ENCODE measurements at regions not wholly inside any gene's neighbourhood (a gene's known extent, or its start where the extent isn't known, plus 50 kb on each side); places are given as distances from the start of the nearest gene placed in this dataset.

GRCh38 chr1:209037064-209037463, 546.5 kb upstream of the CAMK1G start:
- H3K9me2 ChIP-seq (ENCODE audit: insufficient read depth) = no peaks in the 10 kb centered on the region
- no peak for TF ChIP-seq EZH2 (IDR thresholded peaks at IDR 0.05; ENCODE audit: low read depth)
- TF ChIP-seq, protein P1, sequence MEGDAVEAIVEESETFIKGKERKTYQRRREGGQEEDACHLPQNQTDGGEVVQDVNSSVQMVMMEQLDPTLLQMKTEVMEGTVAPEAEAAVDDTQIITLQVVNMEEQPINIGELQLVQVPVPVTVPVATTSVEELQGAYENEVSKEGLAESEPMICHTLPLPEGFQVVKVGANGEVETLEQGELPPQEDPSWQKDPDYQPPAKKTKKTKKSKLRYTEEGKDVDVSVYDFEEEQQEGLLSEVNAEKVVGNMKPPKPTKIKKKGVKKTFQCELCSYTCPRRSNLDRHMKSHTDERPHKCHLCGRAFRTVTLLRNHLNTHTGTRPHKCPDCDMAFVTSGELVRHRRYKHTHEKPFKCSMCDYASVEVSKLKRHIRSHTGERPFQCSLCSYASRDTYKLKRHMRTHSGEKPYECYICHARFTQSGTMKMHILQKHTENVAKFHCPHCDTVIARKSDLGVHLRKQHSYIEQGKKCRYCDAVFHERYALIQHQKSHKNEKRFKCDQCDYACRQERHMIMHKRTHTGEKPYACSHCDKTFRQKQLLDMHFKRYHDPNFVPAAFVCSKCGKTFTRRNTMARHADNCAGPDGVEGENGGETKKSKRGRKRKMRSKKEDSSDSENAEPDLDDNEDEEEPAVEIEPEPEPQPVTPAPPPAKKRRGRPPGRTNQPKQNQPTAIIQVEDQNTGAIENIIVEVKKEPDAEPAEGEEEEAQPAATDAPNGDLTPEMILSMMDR (conservative IDR thresholded peaks at IDR 0.05) = no peak
- intact Hi-C loops (cut with micrococcal nuclease; ENCODE audit: unreplicated experiment) = no loop called here
- H2AFZ ChIP-seq = no peak overlapping the region
- H3K79me2 ChIP-seq (ENCODE audit: low read depth) = no peaks in the 10 kb centered on the region
- H3K4me3 ChIP-seq = no peak overlapping the region
- no peaks in the 10 kb centered on the region for H3K36me3 ChIP-seq (ENCODE audit: low read depth)
- peaks cover 16% of the 10 kb centered on the region; the same call in 1 of the 2 replicates for H3F3A ChIP-seq (ENCODE audit: insufficient read depth, low read depth)
- CTCF ChIA-PET = no interaction called here
- no peak overlapping the region for H3K4me2 ChIP-seq
- no peaks in the 10 kb centered on the region for H3K9me3 ChIP-seq (ENCODE audit: insufficient read depth, low read depth)
- no peaks in the 10 kb centered on the region for H3K27me3 ChIP-seq (ENCODE audit: insufficient read depth, low read depth)
- H3K4me1 ChIP-seq (replicated peaks; ENCODE audit: insufficient read depth) = peaks cover 22% of the 10 kb centered on the region
- POLR2A ChIA-PET (ENCODE audit: unreplicated experiment) = no interaction called here
- H4K20me1 ChIP-seq (ENCODE audit: insufficient read depth) = no peaks in the 10 kb centered on the region
- no TSS peak for BruUV-seq (replicated peaks)
- DNase-seq = no peak
- H3K27ac ChIP-seq = no peak overlapping the region

GRCh38 chr1:209038316-209038715, 545.2 kb upstream of the CAMK1G start:
- Histone ChIP-seq H3K27ac (peak overlapping the region; percentile 85), H3K79me2 (ENCODE audit: low read depth) (no peaks in the 10 kb centered on the region), H3K4me2 (peak overlapping the region; percentile 66; the same call in 1 of the 2 replicates), H3K4me1 (replicated peaks; ENCODE audit: insufficient read depth) (peaks cover 22% of the 10 kb centered on the region), H3K9me2 (ENCODE audit: insufficient read depth) (no peaks in the 10 kb centered on the region), H3K27me3 (ENCODE audit: insufficient read depth, low read depth) (no peaks in the 10 kb centered on the region), H3K9me3 (ENCODE audit: insufficient read depth, low read depth) (no peaks in the 10 kb centered on the region), H3F3A (ENCODE audit: insufficient read depth, low read depth) (peaks cover 16% of the 10 kb centered on the region; the same call in 1 of the 2 replicates), H4K20me1 (ENCODE audit: insufficient read depth) (no peaks in the 10 kb centered on the region), H3K4me3 (no peak overlapping the region), H3K36me3 (ENCODE audit: low read depth) (no peaks in the 10 kb centered on the region), H2AFZ (no peak overlapping the region)
- no peak for DNase-seq
- no TSS peak for BruUV-seq (replicated peaks)
- CTCF ChIA-PET = no interaction called here
- POLR2A ChIA-PET (ENCODE audit: unreplicated experiment) = no interaction called here
- TF ChIP-seq EZH2 (IDR thresholded peaks at IDR 0.05; ENCODE audit: low read depth) = no peak
- TF ChIP-seq, protein P1 (conservative IDR thresholded peaks at IDR 0.05) = no peak
- intact Hi-C loops (cut with micrococcal nuclease; ENCODE audit: unreplicated experiment) = no loop called here

DNA sequence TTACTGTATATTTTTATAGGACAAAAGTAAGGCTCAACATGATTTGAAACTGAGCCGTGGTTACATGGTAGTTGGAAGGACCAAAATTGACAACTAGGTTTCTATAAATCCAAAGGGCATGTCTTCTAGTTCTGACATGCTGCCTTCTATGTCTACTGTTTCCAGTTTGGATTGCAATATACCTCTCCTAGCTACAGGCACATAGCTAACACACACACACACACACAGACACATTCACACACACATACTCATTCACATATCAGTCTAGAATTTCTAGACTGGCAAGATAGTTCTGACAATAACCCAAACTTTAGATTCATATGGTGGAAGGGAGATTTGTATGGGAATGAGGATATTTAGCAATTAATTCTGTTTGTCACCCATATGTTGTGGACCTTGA, 544.8 kb upstream of the CAMK1G start:
- no TSS peak for BruUV-seq (replicated peaks)
- H4K20me1 ChIP-seq (ENCODE audit: insufficient read depth) = no peaks in the 10 kb centered on the region
- peaks cover 22% of the 10 kb centered on the region for H3K4me1 ChIP-seq (replicated peaks; ENCODE audit: insufficient read depth)
- H3K27me3 ChIP-seq (ENCODE audit: insufficient read depth, low read depth) = no peaks in the 10 kb centered on the region
- H3K27ac ChIP-seq = peak overlapping the region; percentile 85
- H3K9me3 ChIP-seq (ENCODE audit: insufficient read depth, low read depth) = no peaks in the 10 kb centered on the region
- H3K4me2 ChIP-seq = peak overlapping the region; percentile 66
- H3K4me3 ChIP-seq = peak overlapping the region; percentile 26; the same call in 1 of the 2 replicates
- ChIA-PET CTCF (no interaction called here), POLR2A (ENCODE audit: unreplicated experiment) (no interaction called here)
- H3K36me3 ChIP-seq (ENCODE audit: low read depth) = no peaks in the 10 kb centered on the region
- TF ChIP-seq, protein P1 (conservative IDR thresholded peaks at IDR 0.05) = no peak
- no peak for TF ChIP-seq EZH2 (IDR thresholded peaks at IDR 0.05; ENCODE audit: low read depth)
- intact Hi-C loops (cut with micrococcal nuclease; ENCODE audit: unreplicated experiment) = no loop called here
- peaks cover 16% of the 10 kb centered on the region; the same call in 1 of the 2 replicates for H3F3A ChIP-seq (ENCODE audit: insufficient read depth, low read depth)
- DNase-seq = no peak
- H2AFZ ChIP-seq = no peak overlapping the region
- no peaks in the 10 kb centered on the region for H3K9me2 ChIP-seq (ENCODE audit: insufficient read depth)
- H3K79me2 ChIP-seq (ENCODE audit: low read depth) = no peaks in the 10 kb centered on the region

Data from PC-9 (cell line).